Motor neuron (in vitro differentiated cells): ENCODE measurements at regions not wholly inside any gene's neighbourhood (a gene's known extent, or its start where the extent isn't known, plus 50 kb on each side); places are given as distances from the start of the nearest gene placed in this dataset.

ENCODE experiments used
- ATAC-seq, 8 experiments: fragments of 200-7000 bp; cut with Tn5 transposase; replicated peaks in 6 of 8; 2 replicates each; pipeline ENCODE4 v1.8.0; 2021; ENCODE audit warnings: mild to moderate bottlenecking in 8 of 8, moderate library complexity in 8 of 8
- H3K27ac ChIP-seq, 2 donors: fragments of 250-450 bp; sonication (Bioruptor Pico); 2 replicates each; pipeline ENCODE4 v1.9.0; 2021; ENCODE audit warnings: antibody characterized with exemption in 2 of 2, mild to moderate bottlenecking in 2 of 2, moderate library complexity in 1 of 2
- H3K4me1 ChIP-seq, 2 donors: fragments of 250-450 bp; sonication (Bioruptor Pico); replicated peaks in 1 of 2; 2 replicates each; pipeline ENCODE4 v1.6.1; 2021; ENCODE audit warnings: antibody characterized with exemption in 2 of 2, mild to moderate bottlenecking in 2 of 2, moderate library complexity in 1 of 2
- H3K4me3 ChIP-seq, 5 donors: fragments of 250-450 bp; sonication (Bioruptor Pico); 2 replicates each; pipeline ENCODE4 v1.9.0; 2021; ENCODE audit warnings: antibody characterized with exemption in 5 of 5, mild to moderate bottlenecking in 5 of 5, moderate library complexity in 4 of 5
- WGBS, 10 experiments: fragments of 450-650 bp; shearing (Covaris generic); methylation state at CpG; one replicate each; pipeline ENCODE4 v1.0.0; 2022; 5-methylcytosine and 5-hydroxymethylcytosine counted together
- in situ Hi-C, 9 experiments: fragments of 400-800 bp; cut with MboI; loops; one replicate each; pipeline ENCODE4 v1.15.0; 2021; ENCODE audit warnings: low sequenced_read_pairs in 9 of 9, low pct_unique_long_range_greater_than_20kb in 2 of 9; ENCODE audit not compliant: unreplicated experiment in 9 of 9

DNA sequence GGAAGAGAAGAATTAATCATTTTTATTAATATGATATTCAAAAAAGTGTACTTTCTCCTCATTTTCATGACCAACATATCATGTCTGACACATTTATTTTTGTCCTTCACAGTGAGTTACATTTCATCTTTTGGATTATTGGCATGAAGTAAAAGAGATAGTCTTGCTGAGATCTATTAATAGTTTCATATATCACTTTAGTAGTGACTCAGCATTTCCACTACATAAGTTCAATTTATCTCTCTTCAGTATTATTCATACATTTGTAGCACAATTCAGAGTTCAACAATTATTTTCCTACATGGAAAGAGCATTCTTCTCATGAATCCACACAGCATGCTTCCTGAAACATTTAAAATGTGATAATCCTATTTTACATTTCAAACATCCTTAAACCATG is 1461.1 kb downstream of the TECRL start:
- Histone ChIP-seq H3K4me3 (no peak overlapping the region), H3K4me1 (no peaks in the 10 kb centered on the region), H3K27ac (no peak overlapping the region)
- in situ Hi-C loops, result no loop called here
- no peak for ATAC-seq

DNA sequence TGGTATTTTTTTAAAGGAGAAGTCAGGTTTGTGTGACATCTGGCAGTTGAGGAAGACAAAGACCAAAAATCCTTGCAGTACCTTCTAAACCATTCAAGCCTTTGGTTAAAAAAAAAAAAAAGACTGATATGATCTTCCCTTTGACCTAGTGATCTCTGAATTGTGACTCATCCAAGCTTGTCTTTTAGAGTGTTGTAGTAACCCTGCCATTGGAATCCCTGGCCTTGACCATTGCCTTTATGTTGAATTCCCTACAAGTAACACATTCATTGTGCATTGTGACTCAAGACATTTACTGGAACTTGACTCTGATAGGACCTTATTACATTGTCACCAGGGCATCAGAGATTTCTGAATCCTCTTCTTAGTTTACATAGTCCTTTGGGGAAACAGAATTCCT is 1469.0 kb downstream of the TECRL start:
- Histone ChIP-seq H3K4me3 (no peak overlapping the region), H3K27ac (no peak overlapping the region), H3K4me1 (no peaks in the 10 kb centered on the region)
- in situ Hi-C loops, result no loop called here
- no peak for ATAC-seq

GRCh38 chr4:62930884-62931283 is 1478.4 kb downstream of the TECRL start:
- H3K4me1 ChIP-seq, result no peaks in the 10 kb centered on the region
- 0 to 86% (median 60%) methylated on average over 1 of the region's 1 CpG; no CpG with 5 or more reads in 5 of the 10 experiments for WGBS, 10 experiments
- in situ Hi-C loops, result no loop called here
- ATAC-seq, result no peak
- no peak overlapping the region for H3K4me3 ChIP-seq
- no peak overlapping the region for H3K27ac ChIP-seq

GRCh38 chr4:62928483-62928882 is 1480.8 kb downstream of the TECRL start:
- H3K4me3 ChIP-seq, result no peak overlapping the region
- H3K27ac ChIP-seq, result no peak overlapping the region
- H3K4me1 ChIP-seq, result no peaks in the 10 kb centered on the region
- WGBS, 10 experiments, result 10 to 96% (median 57%) methylated on average over 1 to 3 of the region's 3 CpGs
- in situ Hi-C loops, result no loop called here
- ATAC-seq, result no peak

- in situ Hi-C loops, result no loop called here
- no peak overlapping the region for H3K4me3 ChIP-seq
- ATAC-seq, result no peak
- H3K4me1 ChIP-seq, result no peaks in the 10 kb centered on the region
- 0 to 86% (median 37%) methylated on average over 1 to 3 of the region's 3 CpGs; no CpG with 5 or more reads in 1 of the 10 experiments for WGBS, 10 experiments
- no peak overlapping the region for H3K27ac ChIP-seq
Observed at GRCh38 chr4:62927574-62927973, 1481.7 kb downstream of the TECRL start.

DNA sequence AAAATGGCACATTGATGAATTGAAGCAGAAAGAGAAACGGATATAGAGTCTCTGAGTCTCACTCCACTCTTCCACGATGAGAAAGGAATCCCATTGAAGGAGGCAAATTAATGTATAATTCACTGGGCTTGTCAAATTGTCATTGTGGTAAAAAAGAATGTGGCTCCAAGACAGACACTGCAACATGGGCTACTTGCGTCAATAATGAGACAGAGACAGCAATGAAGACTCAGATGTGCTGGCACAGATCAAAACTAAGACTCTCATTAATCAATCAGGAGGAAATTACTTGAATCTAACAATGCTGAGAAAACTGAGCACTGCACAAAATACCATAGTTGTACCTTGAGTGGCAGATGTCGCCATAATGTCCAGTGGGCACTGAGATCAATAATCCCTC is 1485.5 kb downstream of the TECRL start:
- WGBS, 10 experiments, result 6 to 100% (median 65%) methylated on average over 1 to 4 of the region's 4 CpGs; no CpG with 5 or more reads in 2 of the 10 experiments
- in situ Hi-C loops, result no loop called here
- no peak for ATAC-seq
- Histone ChIP-seq H3K4me1 (no peaks in the 10 kb centered on the region), H3K4me3 (no peak overlapping the region), H3K27ac (no peak overlapping the region)

- Histone ChIP-seq H3K4me3 (no peak overlapping the region), H3K4me1 (no peaks in the 10 kb centered on the region), H3K27ac (no peak overlapping the region)
- WGBS, 10 experiments, result 0 to 92% (median 32%) methylated on average over 1 to 2 of the region's 2 CpGs; no CpG with 5 or more reads in 2 of the 10 experiments
- ATAC-seq, result no peak
- in situ Hi-C loops, result no loop called here
Observed at GRCh38 chr4:62917649-62918048, 1491.6 kb downstream of the TECRL start.

DNA sequence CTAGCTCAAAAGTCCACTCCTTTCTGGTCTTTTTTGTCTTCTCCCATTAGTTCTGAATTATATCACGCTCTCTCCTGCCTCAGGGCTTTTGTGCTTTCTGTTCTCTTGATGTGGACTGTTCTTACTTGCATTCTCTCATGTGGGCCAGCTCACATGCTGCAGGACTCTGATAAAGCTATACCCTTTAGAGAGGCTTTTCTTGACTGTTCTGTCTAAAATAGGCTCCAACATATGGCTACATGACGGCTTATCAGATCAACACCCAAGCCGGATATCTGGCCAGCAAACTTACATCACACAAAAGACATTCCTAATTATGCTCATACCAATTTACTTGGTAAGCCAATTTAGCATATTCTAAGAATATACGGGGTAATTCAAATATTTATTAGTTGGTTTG is 1494.5 kb downstream of the TECRL start:
- Histone ChIP-seq H3K27ac (no peak overlapping the region), H3K4me1 (no peaks in the 10 kb centered on the region), H3K4me3 (no peak overlapping the region)
- in situ Hi-C loops, result no loop called here
- WGBS, 10 experiments, result 3 to 96% (median 70%) methylated on average over 2 to 4 of the region's 4 CpGs
- no peak for ATAC-seq

- WGBS, 10 experiments, result 0 to 100% (median 91%) methylated on average over 1 of the region's 1 CpG; no CpG with 5 or more reads in 3 of the 10 experiments
- no peak for ATAC-seq
Observed at GRCh38 chr4:62913065-62913464, 1496.2 kb downstream of the TECRL start.

DNA sequence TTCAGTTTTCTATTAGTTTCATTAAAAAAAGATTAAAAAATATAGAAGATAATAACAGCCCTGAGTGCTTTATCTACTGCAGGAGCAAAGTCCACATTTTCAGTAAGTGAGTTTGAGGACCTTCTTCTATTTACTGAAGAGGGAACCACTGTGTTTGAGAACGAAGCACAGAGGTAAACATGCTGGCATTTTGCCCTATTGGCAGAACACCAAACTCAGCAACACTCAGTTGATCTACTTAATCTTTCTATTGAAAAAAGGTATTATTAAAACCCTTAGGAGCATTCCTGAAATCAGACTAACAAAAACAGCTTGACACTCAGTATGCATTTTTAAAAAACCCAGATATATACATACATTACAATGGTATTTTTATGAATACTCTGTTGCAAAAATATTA is 1496.7 kb downstream of the TECRL start:
- H3K27ac ChIP-seq, result no peak overlapping the region
- ATAC-seq, result no peak
- H3K4me1 ChIP-seq, result no peaks in the 10 kb centered on the region
- in situ Hi-C loops, result no loop called here
- no peak overlapping the region for H3K4me3 ChIP-seq
- WGBS, 10 experiments, result 0 to 100% (median 64%) methylated on average over 1 of the region's 1 CpG; no CpG with 5 or more reads in 1 of the 10 experiments

More at GRCh38 chr4:62913065-62913464, 1496.2 kb downstream of the TECRL start:
- Histone ChIP-seq H3K27ac (no peak overlapping the region), H3K4me1 (no peaks in the 10 kb centered on the region), H3K4me3 (no peak overlapping the region)
- in situ Hi-C loops, result no loop called here

- 0 to 100% (median 45%) methylated on average over 1 to 3 of the region's 3 CpGs; no CpG with 5 or more reads in 1 of the 10 experiments for WGBS, 10 experiments
- H3K27ac ChIP-seq, result no peak overlapping the region
- no peak for ATAC-seq
- in situ Hi-C loops, result no loop called here
- H3K4me1 ChIP-seq, result no peaks in the 10 kb centered on the region
- no peak overlapping the region for H3K4me3 ChIP-seq
Observed at GRCh38 chr4:62909238-62909637, 1500.0 kb downstream of the TECRL start.

- no peak overlapping the region for H3K4me3 ChIP-seq
- H3K27ac ChIP-seq, result no peak overlapping the region
- 7 to 100% (median 76%) methylated on average over 1 to 2 of the region's 2 CpGs; no CpG with 5 or more reads in 1 of the 10 experiments for WGBS, 10 experiments
- H3K4me1 ChIP-seq, result no peaks in the 10 kb centered on the region
- in situ Hi-C loops, result no loop called here
- no peak for ATAC-seq
Observed at GRCh38 chr4:62901101-62901500, 1508.1 kb downstream of the TECRL start.

DNA sequence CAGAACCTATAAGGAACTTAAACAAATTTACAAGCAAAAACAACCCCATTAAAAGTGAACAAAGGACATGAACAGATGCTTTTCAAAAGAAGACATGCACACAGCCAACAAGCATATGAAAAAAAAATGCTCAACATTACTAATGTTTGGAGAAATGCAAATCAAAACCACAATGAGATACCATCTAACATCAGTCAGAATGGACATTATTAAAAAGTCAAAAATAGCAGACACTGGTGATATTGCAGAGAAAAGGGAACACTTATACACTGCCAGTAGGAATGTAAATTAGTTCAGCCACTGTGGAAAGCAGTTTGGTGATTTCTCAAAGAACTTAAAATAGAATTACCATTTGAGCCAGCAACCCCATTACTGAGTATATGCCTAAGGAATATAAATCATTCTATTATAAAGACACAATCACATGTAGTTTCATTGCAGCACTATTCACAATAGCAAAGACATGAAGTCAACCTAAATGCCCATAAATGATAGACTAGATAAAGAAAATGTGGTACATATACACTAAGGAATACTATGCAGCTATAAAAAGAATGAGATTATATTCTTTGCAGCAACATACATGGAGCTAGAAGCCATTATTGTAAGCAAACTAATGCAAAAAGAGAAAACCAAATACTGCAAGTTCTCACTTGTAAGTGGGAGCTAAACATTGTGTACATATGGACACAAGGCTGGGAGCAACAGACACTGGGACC is 1509.4 kb downstream of the TECRL start:
- no peak overlapping the region for H3K27ac ChIP-seq
- no peak for ATAC-seq
- no peaks in the 10 kb centered on the region for H3K4me1 ChIP-seq
- in situ Hi-C loops, result no loop called here
- no peak overlapping the region for H3K4me3 ChIP-seq

DNA sequence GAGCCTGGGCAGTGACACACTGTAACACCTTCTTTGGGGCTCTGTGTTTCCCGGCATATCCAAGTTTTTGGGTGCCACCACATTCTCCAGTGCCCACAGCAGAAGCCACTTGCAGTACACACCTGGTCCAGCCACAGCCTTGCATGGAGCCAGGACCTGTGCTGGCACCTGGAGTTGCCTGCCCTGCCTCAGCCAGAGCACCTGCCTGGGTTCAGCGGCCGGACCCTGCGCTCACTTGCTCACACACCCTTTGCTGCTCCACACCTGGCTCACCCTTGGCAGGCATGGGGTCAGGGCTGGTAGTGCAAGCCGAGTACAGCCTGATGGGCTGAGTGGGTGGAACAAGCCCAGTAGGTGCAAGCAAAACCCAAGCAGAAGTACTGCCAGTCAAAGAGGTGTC is 1511.1 kb downstream of the TECRL start:
- in situ Hi-C loops, result no loop called here
- Histone ChIP-seq H3K4me3 (no peak overlapping the region), H3K4me1 (no peaks in the 10 kb centered on the region), H3K27ac (no peak overlapping the region)
- WGBS, 10 experiments, result 60 to 100% methylated on average over 1 of the region's 5 CpGs; no CpG with 5 or more reads in 8 of the 10 experiments
- no peak for ATAC-seq
